GM18502 (cell line): ENCODE measurements at regions not wholly inside any gene's neighbourhood (a gene's known extent, or its start where the extent isn't known, plus 50 kb on each side); places are given as distances from the start of the nearest gene placed in this dataset.

ENCODE experiments used
- ATAC-seq: cut with Tn5 transposase; IDR thresholded peaks from one replicate; pipeline ENCODE4 v1.9.1; 2021; ENCODE audit warnings: mild to moderate bottlenecking; ENCODE audit not compliant: unreplicated experiment, poor library complexity

- no peak for ATAC-seq
Measured at GRCh38 chr17:33804401-33804800, 450.7 kb upstream of the CCL2 start.

- ATAC-seq = no peak
Measured at GRCh38 chr17:33806631-33807030, 448.5 kb upstream of the CCL2 start.

- no peak for ATAC-seq
Measured at GRCh38 chr17:33809748-33810147, 445.3 kb upstream of the CCL2 start.

GRCh38 chr17:33811004-33811760 is 443.9 kb upstream of the CCL2 start:
- ATAC-seq = no peak

GRCh38 chr17:33811984-33812577 is 443.0 kb upstream of the CCL2 start:
- no peak for ATAC-seq

- no peak for ATAC-seq
Measured at GRCh38 chr17:33814852-33815251, 440.2 kb upstream of the CCL2 start.

GRCh38 chr17:33816036-33816435 is 439.0 kb upstream of the CCL2 start:
- no peak for ATAC-seq

- ATAC-seq = no peak
Measured at GRCh38 chr17:33816842-33817617, 438.1 kb upstream of the CCL2 start.

DNA sequence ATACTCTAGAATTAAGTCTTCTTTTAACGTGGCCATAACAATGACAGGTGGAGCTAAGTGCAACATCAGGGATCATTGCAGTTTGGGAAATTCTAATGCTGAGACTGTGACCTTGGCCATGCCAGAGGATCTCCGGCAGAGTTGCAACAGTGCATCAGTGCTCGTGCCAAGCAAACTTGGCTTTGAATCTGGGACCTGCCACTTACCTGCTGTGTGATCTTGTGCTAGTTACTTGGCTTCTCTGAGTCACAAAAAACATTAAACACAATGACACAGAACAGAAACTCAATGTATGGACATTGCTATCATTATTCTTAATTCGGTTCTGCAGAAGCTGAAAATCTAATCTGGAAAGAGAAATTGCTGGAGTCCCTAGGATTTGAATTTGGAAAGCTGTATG is 435.5 kb upstream of the CCL2 start:
- ATAC-seq = no peak

GRCh38 chr17:33832262-33832661 is 422.8 kb upstream of the CCL2 start:
- ATAC-seq = no peak

DNA sequence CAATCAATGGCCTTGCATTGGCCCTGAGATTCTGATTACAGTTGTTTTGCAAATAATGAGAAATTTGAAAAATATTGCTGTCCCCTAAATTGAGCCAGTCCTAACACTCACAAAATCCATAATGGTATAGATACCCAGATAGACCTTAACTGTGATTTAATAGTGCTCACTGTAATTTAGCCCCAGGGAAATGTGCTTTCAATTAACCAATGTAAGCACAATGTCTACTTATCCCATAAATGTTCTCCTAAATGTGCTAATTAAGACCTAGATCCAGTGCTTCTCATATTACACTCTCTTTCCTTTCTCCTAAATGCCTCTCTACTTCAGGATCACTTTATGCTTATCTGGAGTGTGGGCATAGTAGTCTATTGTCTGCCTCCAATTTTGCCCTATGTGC is 417.8 kb upstream of the CCL2 start:
- ATAC-seq = no peak

DNA sequence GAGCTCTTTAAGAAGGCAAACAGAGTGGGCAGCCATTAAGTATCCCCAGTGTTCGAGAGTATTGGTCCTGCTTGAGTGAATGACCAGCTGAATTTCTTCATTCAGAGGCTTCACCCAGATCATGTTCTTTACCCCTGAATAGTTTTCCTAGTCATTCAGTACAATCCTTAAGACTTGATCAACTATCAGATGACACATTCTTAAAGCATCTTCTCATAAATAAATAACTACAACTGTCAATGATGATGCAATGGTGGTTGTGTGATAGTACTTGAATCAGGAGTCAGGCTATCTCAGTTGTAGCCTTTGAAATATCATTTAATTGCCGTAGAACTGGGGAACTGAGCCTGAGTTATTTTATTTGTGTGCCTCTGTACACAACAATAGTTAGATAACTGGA is 416.8 kb upstream of the CCL2 start:
- ATAC-seq = no peak

DNA sequence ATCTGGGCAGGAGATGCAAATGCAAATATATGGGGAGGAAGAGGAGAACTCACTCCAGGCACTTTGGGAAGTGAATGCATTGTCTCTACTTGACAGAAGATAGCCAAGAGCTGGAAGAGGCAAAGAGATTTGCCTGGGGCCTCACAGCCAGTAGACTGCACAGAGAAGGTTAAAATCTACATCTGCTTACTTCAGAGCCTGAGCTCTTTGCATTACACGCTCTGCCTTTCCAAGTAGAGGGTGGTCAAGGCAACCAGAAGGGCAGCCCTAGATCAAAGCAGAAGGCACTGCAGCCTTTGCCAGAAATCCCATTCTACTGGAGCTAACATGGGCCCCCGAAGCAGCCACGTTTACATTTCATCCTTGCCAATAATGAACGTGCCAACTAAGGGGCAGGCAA is 407.2 kb upstream of the CCL2 start:
- ATAC-seq = no peak

GRCh38 chr17:33848433-33848832 is 406.7 kb upstream of the CCL2 start:
- ATAC-seq = no peak

- no peak for ATAC-seq
Measured at GRCh38 chr17:33854596-33854995, 400.5 kb upstream of the CCL2 start.

GRCh38 chr17:33858121-33858520 is 397.0 kb upstream of the CCL2 start:
- ATAC-seq = no peak

GRCh38 chr17:33858682-33859081 is 396.4 kb upstream of the CCL2 start:
- ATAC-seq = no peak

- no peak for ATAC-seq
Measured at GRCh38 chr17:33862772-33863602, 392.1 kb upstream of the CCL2 start.

GRCh38 chr17:33864758-33865229 is 390.3 kb upstream of the CCL2 start:
- ATAC-seq = no peak

- no peak for ATAC-seq
Measured at GRCh38 chr17:33868899-33869298, 386.2 kb upstream of the CCL2 start.
